ENCODE measurements at regions not wholly inside any gene's neighbourhood (a gene's known extent, or its start where the extent isn't known, plus 50 kb on each side); places are given as distances from the start of the nearest gene placed in this dataset.

DNA sequence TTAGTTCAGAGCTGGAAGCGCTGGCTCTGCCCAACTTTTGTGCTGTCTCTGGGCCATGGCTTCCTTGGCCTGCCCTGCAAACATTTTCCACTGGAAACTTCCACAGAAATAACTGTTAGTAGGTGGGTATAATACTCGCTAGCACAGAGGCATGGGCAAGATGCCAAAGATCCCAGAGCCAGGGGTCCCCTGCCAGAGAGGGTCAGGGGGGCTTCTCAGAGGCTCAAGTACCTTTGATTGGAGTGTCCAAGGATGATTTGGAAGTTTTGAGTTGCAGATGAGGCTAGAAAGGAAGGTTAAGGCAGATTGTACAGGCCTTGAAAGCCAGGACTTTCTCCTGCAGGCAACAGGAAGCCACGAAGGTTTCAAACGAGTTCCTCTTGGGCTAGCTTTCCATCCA lies 187.6 kb downstream of the DICER1 start:
- TF ChIP-seq YY1 (IDR thresholded peaks at IDR 0.05; ENCODE audit: low read depth, low read length) (no peak), RBBP5 (IDR thresholded peaks at IDR 0.05; ENCODE audit: borderline replicate concordance, low read depth, low read length) (no peak), GTF2F1 (IDR thresholded peaks at IDR 0.05; ENCODE audit: borderline replicate concordance, low read depth, low read length) (no peak), KDM1A (IDR thresholded peaks at IDR 0.05; ENCODE audit: borderline replicate concordance, low read length) (no peak), HDAC2 (IDR thresholded peaks at IDR 0.05; ENCODE audit: borderline replicate concordance in 1 of 2, low read depth in 2 of 2, low read length in 2 of 2) (no peak), KDM5A (IDR thresholded peaks at IDR 0.05; ENCODE audit: low read length) (no peak)
- no peak overlapping the region for H2AFZ ChIP-seq (ENCODE audit: low read length)
- no peak overlapping the region for H2AK5ac ChIP-seq (ENCODE audit: low read depth, low read length)
- no peak overlapping the region for H4K8ac ChIP-seq (ENCODE audit: extremely low read depth, insufficient read depth, low read length)
- H3K4me2 ChIP-seq (ENCODE audit: insufficient read depth in 1 of 2, low read depth in 2 of 2, low read length in 2 of 2) = no peak overlapping the region
- no peak overlapping the region for H3K4ac ChIP-seq (replicated peaks; ENCODE audit: insufficient read length, low read depth, low read length)
- H3K79me1 ChIP-seq (ENCODE audit: low read depth, low read length) = no peaks in the 10 kb centered on the region
- no peaks in the 10 kb centered on the region for H3K4me1 ChIP-seq (replicated peaks in 1 of 4; ENCODE audit: control insufficient read depth in 3 of 4, insufficient read depth in 4 of 4, low read length in 3 of 4)
- FAIRE-seq (no peak), DNase-seq (ENCODE audit: low read depth in 1 of 2, low spot score in 2 of 2) (no peak)
- no peaks in the 10 kb centered on the region for H3K27me3 ChIP-seq (replicated peaks in 1 of 4; ENCODE audit: control insufficient read depth in 3 of 4, extremely low read depth in 1 of 4, insufficient read depth in 3 of 4, low read length in 3 of 4)
- H3K79me2 ChIP-seq (ENCODE audit: control insufficient read depth in 1 of 2, insufficient read depth in 2 of 2, low read length in 2 of 2) = no peaks in the 10 kb centered on the region
- no peak overlapping the region for H4K91ac ChIP-seq (replicated peaks; ENCODE audit: insufficient read length, low read length)
- no peaks in the 10 kb centered on the region for H3K23me2 ChIP-seq (ENCODE audit: low read depth, low read length)
- H2BK5ac ChIP-seq (ENCODE audit: low read depth, low read length) = no peak overlapping the region
- no peaks in the 10 kb centered on the region for H3K9me3 ChIP-seq (ENCODE audit: insufficient read depth in 2 of 2, low read depth in 1 of 2, low read length in 1 of 2)
- H2BK12ac ChIP-seq (ENCODE audit: low read depth, low read length) = no peak overlapping the region
- ChIA-PET CTCF (ENCODE audit: partially characterized antibody) (interaction anchor here (1.2 kb wide), 1 partner anchor 10 kb away, joined by 3 read pairs; no protein-coding TSS in a partner anchor), POLR2A (ENCODE audit: partially characterized antibody) (no interaction called here)
- H3K23ac ChIP-seq (ENCODE audit: insufficient read length) = no peak overlapping the region
- no peaks in the 10 kb centered on the region for H4K20me1 ChIP-seq (replicated peaks in 1 of 2; ENCODE audit: control insufficient read depth in 1 of 2, insufficient read depth in 2 of 2, low read length in 2 of 2)
- H4K5ac ChIP-seq (ENCODE audit: insufficient read length, low read depth, low read length) = no peak overlapping the region
- H3K4me3 ChIP-seq (ENCODE audit: extremely low read depth in 1 of 4, insufficient read depth in 2 of 4, low read depth in 3 of 4, low read length in 4 of 4) = no peak overlapping the region
- no peak overlapping the region for H3K14ac ChIP-seq (ENCODE audit: insufficient read length)
- H3K27ac ChIP-seq (ENCODE audit: low read depth, low read length) = no peak overlapping the region
- H3K18ac ChIP-seq (ENCODE audit: extremely low read depth, low read length) = no peak overlapping the region
- WGBS, 2 experiments (ENCODE audit: extremely low coverage in 1 of 2, insufficient coverage in 1 of 2, insufficient read length in 1 of 2, insufficient replicate concordance in 2 of 2, low coverage in 1 of 2, low lambda C conversion rate in 2 of 2, missing lambda C conversion rate in 1 of 2) = 84% methylated on average over 4 of the region's 4 CpGs; no CpG with 5 or more reads in 1 of the 2 experiments
- no peak overlapping the region for H3K9ac ChIP-seq (replicated peaks in 1 of 4; ENCODE audit: extremely low read depth in 1 of 4, low read depth in 3 of 4, low read length in 3 of 4)
- no peaks in the 10 kb centered on the region for H3K36me3 ChIP-seq (ENCODE audit: control insufficient read depth in 2 of 4, insufficient read depth in 4 of 4, low read length in 3 of 4)
- H3K56ac ChIP-seq (replicated peaks; ENCODE audit: insufficient read length, low read depth, low read length) = no peak overlapping the region
- no peak overlapping the region for H2BK20ac ChIP-seq (ENCODE audit: low read length)
- no peak overlapping the region for H2BK15ac ChIP-seq (ENCODE audit: low read length)
- no peak overlapping the region for H2BK120ac ChIP-seq (replicated peaks; ENCODE audit: low read depth, low read length)

All from H1 (cell line).